Effector memory CD4-positive, alpha-beta T cell (primary cell): ENCODE measurements at regions not wholly inside any gene's neighbourhood (a gene's known extent, or its start where the extent isn't known, plus 50 kb on each side); places are given as distances from the start of the nearest gene placed in this dataset.

Source experiments
- DNase-seq, 3 donors: peaks; one replicate each; pipeline ENCODE4 v3.0.0-alpha.2; 2020
- H3K27ac ChIP-seq: 2 replicates; pipeline ENCODE4 v1.7.0; 2013; ENCODE audit warnings: mild to moderate bottlenecking, low read length, moderate library complexity; ENCODE audit not compliant: insufficient read depth, poor library complexity, severe bottlenecking
- H3K27me3 ChIP-seq: replicated peaks from 2 replicates; pipeline ENCODE4 v1.7.0; 2013; ENCODE audit warnings: mild to moderate bottlenecking, low read length; ENCODE audit not compliant: insufficient read depth, control insufficient read depth, poor library complexity, severe bottlenecking
- H3K36me3 ChIP-seq: 2 replicates; pipeline ENCODE4 v1.7.0; 2013; ENCODE audit warnings: mild to moderate bottlenecking, low read length, moderate library complexity; ENCODE audit not compliant: control insufficient read depth, insufficient read depth
- H3K4me1 ChIP-seq: 2 replicates; pipeline ENCODE4 v1.7.0; 2013; ENCODE audit warnings: low read length, mild to moderate bottlenecking; ENCODE audit not compliant: control insufficient read depth, insufficient read depth, poor library complexity, severe bottlenecking
- H3K4me3 ChIP-seq: 2 replicates; pipeline ENCODE4 v1.7.0; 2013; ENCODE audit warnings: low read length, low read depth, mild to moderate bottlenecking; ENCODE audit not compliant: insufficient read depth, poor library complexity, severe bottlenecking
- H3K9me3 ChIP-seq: 2 replicates; pipeline ENCODE4 v1.7.0; 2013; ENCODE audit warnings: mild to moderate bottlenecking, low read length, moderate library complexity; ENCODE audit not compliant: control insufficient read depth

GRCh38 chr1:173275496-173275895 is 68.4 kb upstream of the TNFSF4 start:
- Histone ChIP-seq H3K4me3 (no peak overlapping the region), H3K27ac (no peak overlapping the region), H3K9me3 (no peaks in the 10 kb centered on the region), H3K36me3 (no peaks in the 10 kb centered on the region), H3K27me3 (no peaks in the 10 kb centered on the region), H3K4me1 (no peaks in the 10 kb centered on the region)
- no peak for DNase-seq

- Histone ChIP-seq H3K4me1 (no peaks in the 10 kb centered on the region), H3K9me3 (no peaks in the 10 kb centered on the region), H3K27ac (no peak overlapping the region), H3K36me3 (no peaks in the 10 kb centered on the region), H3K27me3 (no peaks in the 10 kb centered on the region), H3K4me3 (no peak overlapping the region)
- DNase-seq: no peak
Observed at GRCh38 chr1:173276922-173277800, 70.0 kb upstream of the TNFSF4 start.

GRCh38 chr1:173280899-173281660 is 73.9 kb upstream of the TNFSF4 start:
- H3K27ac ChIP-seq: no peak overlapping the region
- H3K4me3 ChIP-seq: no peak overlapping the region
- no peaks in the 10 kb centered on the region for H3K36me3 ChIP-seq
- H3K27me3 ChIP-seq: no peaks in the 10 kb centered on the region
- DNase-seq: no peak
- no peaks in the 10 kb centered on the region for H3K9me3 ChIP-seq
- H3K4me1 ChIP-seq: no peaks in the 10 kb centered on the region

DNA sequence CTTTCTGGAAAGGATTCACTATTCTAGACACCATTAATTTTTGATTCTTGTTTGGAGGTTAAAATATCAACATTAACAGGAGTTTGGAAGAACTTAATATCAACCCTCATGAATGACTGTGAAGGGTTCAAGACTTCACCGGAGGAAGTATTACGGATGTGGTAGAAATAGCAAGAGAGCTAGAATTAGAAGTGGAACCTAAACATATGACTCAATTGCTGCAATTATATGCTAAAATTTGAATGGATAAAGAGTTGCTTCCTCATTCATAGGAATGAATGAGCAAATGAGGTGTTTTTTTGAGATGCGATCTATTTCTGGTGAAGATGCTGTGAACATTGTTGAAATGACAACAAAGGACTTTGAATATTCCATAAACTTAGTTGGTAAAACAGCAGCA is 77.9 kb upstream of the TNFSF4 start:
- H3K27me3 ChIP-seq: no peaks in the 10 kb centered on the region
- no peak for DNase-seq

GRCh38 chr1:173287785-173288184 is 80.7 kb upstream of the TNFSF4 start:
- H3K27me3 ChIP-seq: no peaks in the 10 kb centered on the region
- no peaks in the 10 kb centered on the region for H3K4me1 ChIP-seq
- H3K36me3 ChIP-seq: no peaks in the 10 kb centered on the region
- DNase-seq: no peak
- no peak overlapping the region for H3K27ac ChIP-seq
- H3K4me3 ChIP-seq: no peak overlapping the region
- no peaks in the 10 kb centered on the region for H3K9me3 ChIP-seq

More for the DNA sequence above, 77.9 kb upstream of the TNFSF4 start:
- Histone ChIP-seq H3K4me3 (no peak overlapping the region), H3K36me3 (no peaks in the 10 kb centered on the region), H3K27ac (no peak overlapping the region), H3K9me3 (no peaks in the 10 kb centered on the region), H3K4me1 (no peaks in the 10 kb centered on the region)

DNA sequence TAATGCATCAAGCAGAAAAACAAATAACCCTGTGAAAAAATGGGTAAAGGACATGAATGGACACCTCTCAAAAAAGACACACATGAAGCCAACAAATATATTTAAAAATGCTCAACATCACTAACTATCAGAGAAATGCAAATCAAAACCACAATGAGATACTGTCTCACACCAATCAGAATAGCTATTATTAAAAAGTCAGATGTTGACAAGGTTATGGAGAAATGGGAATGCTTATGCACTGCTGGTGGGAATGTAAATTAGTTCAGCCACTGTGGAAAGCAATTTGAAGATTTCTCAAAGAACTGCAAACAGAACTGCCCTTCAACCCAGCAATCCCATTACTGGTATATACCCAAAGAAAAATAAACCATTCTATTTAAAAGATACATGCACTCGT is 86.6 kb upstream of the TNFSF4 start:
- DNase-seq: no peak
- Histone ChIP-seq H3K27me3 (no peaks in the 10 kb centered on the region), H3K9me3 (no peaks in the 10 kb centered on the region), H3K4me1 (peaks cover 6% of the 10 kb centered on the region), H3K4me3 (no peak overlapping the region), H3K36me3 (no peaks in the 10 kb centered on the region), H3K27ac (no peak overlapping the region)

- H3K27ac ChIP-seq: no peak overlapping the region
- no peaks in the 10 kb centered on the region for H3K36me3 ChIP-seq
- no peak for DNase-seq
- H3K4me3 ChIP-seq: no peak overlapping the region
- no peaks in the 10 kb centered on the region for H3K9me3 ChIP-seq
- H3K4me1 ChIP-seq: peaks cover 6% of the 10 kb centered on the region
- no peaks in the 10 kb centered on the region for H3K27me3 ChIP-seq
Observed at GRCh38 chr1:173294843-173295242, 87.7 kb upstream of the TNFSF4 start.

DNA sequence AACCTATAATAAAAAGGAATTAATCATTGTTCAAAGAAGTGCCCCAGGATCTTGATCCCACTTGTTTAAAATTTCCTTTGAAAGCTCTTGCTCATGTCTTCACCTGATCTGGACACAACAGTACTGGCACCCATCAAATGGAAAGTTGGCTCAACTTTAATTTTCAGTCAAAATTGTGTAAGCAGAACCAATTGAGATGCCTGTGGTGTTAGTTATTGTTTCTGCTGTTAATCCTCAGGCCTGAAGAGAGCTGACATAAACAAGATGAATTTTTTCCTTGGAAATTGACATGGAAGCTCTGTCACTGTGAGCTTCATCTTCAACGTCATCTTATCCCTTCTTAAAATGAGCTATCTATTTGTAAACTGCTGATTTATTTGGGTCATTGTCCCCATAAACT is 88.3 kb upstream of the TNFSF4 start:
- Histone ChIP-seq H3K4me3 (no peak overlapping the region), H3K4me1 (peaks cover 6% of the 10 kb centered on the region), H3K36me3 (no peaks in the 10 kb centered on the region), H3K9me3 (no peaks in the 10 kb centered on the region), H3K27me3 (no peaks in the 10 kb centered on the region), H3K27ac (no peak overlapping the region)
- DNase-seq: no peak

- no peak overlapping the region for H3K4me3 ChIP-seq
- DNase-seq: no peak
- no peaks in the 10 kb centered on the region for H3K27me3 ChIP-seq
- no peaks in the 10 kb centered on the region for H3K9me3 ChIP-seq
- no peaks in the 10 kb centered on the region for H3K36me3 ChIP-seq
- no peak overlapping the region for H3K27ac ChIP-seq
- H3K4me1 ChIP-seq: peaks cover 6% of the 10 kb centered on the region
Observed at GRCh38 chr1:173295995-173296394, 88.9 kb upstream of the TNFSF4 start.

- no peak for DNase-seq
- Histone ChIP-seq H3K4me1 (peaks cover 6% of the 10 kb centered on the region), H3K4me3 (no peak overlapping the region), H3K27me3 (no peaks in the 10 kb centered on the region), H3K9me3 (no peaks in the 10 kb centered on the region), H3K27ac (no peak overlapping the region), H3K36me3 (no peaks in the 10 kb centered on the region)
Observed at GRCh38 chr1:173297798-173298391, 90.8 kb upstream of the TNFSF4 start.
